CD4-positive, alpha-beta T cell (primary cell): ENCODE measurements at regions not wholly inside any gene's neighbourhood (a gene's known extent, or its start where the extent isn't known, plus 50 kb on each side); places are given as distances from the start of the nearest gene placed in this dataset.
"Not testable (repeated sequence)": the region's sequence is repeated elsewhere in the genome, so short reads cannot be mapped to it uniquely, and the experiment has no call there.

Source experiments
- ATAC-seq: fragments of 200-7000 bp; cut with Tn5 transposase; one replicate; pipeline ENCODE4 v1.10.0; 2022; ENCODE audit warnings: mild to moderate bottlenecking; ENCODE audit not compliant: poor library complexity
- CTCF ChIA-PET: fragments of 350-600 bp; sonication (Branson Sonifier 250); formaldehyde crosslinking; loops from one replicate; lab custom pipeline; 2021; ENCODE audit warnings: antibody characterized with exemption, inconsistent platforms; lab: Charles Lee
- POLR2A ChIA-PET: fragments of 350-600 bp; sonication (Branson Sonifier 250); formaldehyde crosslinking; loops from one replicate; lab custom pipeline; 2021; ENCODE audit warnings: antibody characterized with exemption, inconsistent platforms; lab: Charles Lee
- DNase-seq, 14 experiments: peaks; one replicate each; pipeline ENCODE4 v3.0.0-alpha.2; 2013 to 2020; ENCODE audit warnings: mixed read lengths in 2 of 14
- H3K27ac ChIP-seq, 2 donors: one replicate each; pipeline versions ENCODE4 v1.5.1 to v1.7.0; 2013; ENCODE audit warnings: low read length in 2 of 2, low read depth in 1 of 2, mild to moderate bottlenecking in 1 of 2
- H3K27me3 ChIP-seq, 2 experiments: 1 replicate in 1 of 2; 2 replicates in 1 of 2; pipeline versions ENCODE4 v1.6.1 to v1.7.0; 2013; ENCODE audit warnings: low read length in 2 of 2, control low read depth in 1 of 2, mild to moderate bottlenecking in 1 of 2, moderate library complexity in 1 of 2; ENCODE audit not compliant: insufficient read depth in 2 of 2, control insufficient read depth in 1 of 2
- H3K36me3 ChIP-seq: one replicate; pipeline ENCODE4 v1.6.1; 2013; ENCODE audit warnings: low read length, control low read depth; ENCODE audit not compliant: insufficient read depth
- H3K4me1 ChIP-seq: one replicate; pipeline ENCODE4 v1.6.1; 2013; ENCODE audit warnings: low read length, control low read depth; ENCODE audit not compliant: insufficient read depth
- H3K4me3 ChIP-seq: one replicate; pipeline ENCODE4 v1.5.1; 2013; ENCODE audit warnings: mild to moderate bottlenecking, low read length, moderate library complexity
- H3K9me3 ChIP-seq, 2 experiments: 1 replicate in 1 of 2; 2 replicates in 1 of 2; pipeline versions ENCODE4 v1.6.1 to v1.7.0; 2013; ENCODE audit warnings: low read length in 2 of 2, mild to moderate bottlenecking in 2 of 2, control low read depth in 1 of 2, moderate library complexity in 1 of 2; ENCODE audit not compliant: control insufficient read depth in 1 of 2, insufficient read depth in 1 of 2
- H3K27ac Mint-ChIP-seq: one replicate; pipeline ENCODE4 v1.8.0; 2020; ENCODE audit warnings: mixed read lengths
- H3K27me3 Mint-ChIP-seq: one replicate; pipeline ENCODE4 v1.8.0; 2021; ENCODE audit warnings: mixed read lengths
- H3K36me3 Mint-ChIP-seq: one replicate; pipeline ENCODE4 v1.8.0; 2021; ENCODE audit warnings: low read depth, mixed read lengths
- H3K4me1 Mint-ChIP-seq: one replicate; pipeline ENCODE4 v1.8.0; 2021; ENCODE audit warnings: low read depth, mixed read lengths
- H3K4me3 Mint-ChIP-seq: one replicate; pipeline ENCODE4 v1.8.0; 2020; ENCODE audit warnings: mild to moderate bottlenecking, mixed read lengths
- H3K9me3 Mint-ChIP-seq: one replicate; pipeline ENCODE4 v1.8.0; 2020; ENCODE audit warnings: mixed read lengths
- CTCF ChIP-seq: fragments of 200-600 bp; IDR thresholded peaks from one replicate; pipeline ENCODE4 v1.8.0; 2022; ENCODE audit warnings: antibody characterized with exemption, mild to moderate bottlenecking
- intact Hi-C, 2 experiments: fragments of 100-400 bp; cut with DNase I in 1 of 2; cut with micrococcal nuclease in 1 of 2; formaldehyde crosslinking; loops; one replicate each; pipeline versions ENCODE4 v1.15.1 to v1.9.0; 2023 to 2025; cut with DNase I, micrococcal nuclease

- Mint-ChIP-seq H3K4me1 (no peaks in the 10 kb centered on the region), H3K4me3 (no peak overlapping the region), H3K9me3 (peaks cover 8% of the 10 kb centered on the region), H3K36me3 (no peaks in the 10 kb centered on the region), H3K27ac (no peak overlapping the region), H3K27me3 (no peaks in the 10 kb centered on the region)
- peaks cover 0 to 12% of the 10 kb centered on the region in 2 experiments for H3K9me3 ChIP-seq
- POLR2A ChIA-PET = no interaction called here
- ATAC-seq (no peak), DNase-seq (no peak)
- no peaks in the 10 kb centered on the region for H3K36me3 ChIP-seq
- no peak for TF ChIP-seq CTCF
- H3K27me3 ChIP-seq = no peaks in the 10 kb centered on the region
- H3K4me1 ChIP-seq = no peaks in the 10 kb centered on the region
- H3K4me3 ChIP-seq = no peak overlapping the region
- CTCF ChIA-PET = no interaction called here
- intact Hi-C loops = no loop called here
- no peak overlapping the region for H3K27ac ChIP-seq
Measured at GRCh38 chr4:160745126-160745525, 1418.7 kb downstream of the FSTL5 start.

GRCh38 chr4:160746585-160746984 lies 1417.2 kb downstream of the FSTL5 start:
- ATAC-seq, H3K4me1 ChIP-seq, H3K4me1 Mint-ChIP-seq, H3K27ac Mint-ChIP-seq, intact Hi-C loops, H3K27me3 ChIP-seq, H3K36me3 Mint-ChIP-seq, POLR2A ChIA-PET, H3K27me3 Mint-ChIP-seq, H3K27ac ChIP-seq, DNase-seq, CTCF ChIA-PET, H3K36me3 ChIP-seq, H3K9me3 Mint-ChIP-seq, H3K4me3 Mint-ChIP-seq, H3K4me3 ChIP-seq: not testable (repeated sequence)
- H3K9me3 ChIP-seq = peaks cover 0 to 12% of the 10 kb centered on the region in 2 experiments

- DNase-seq = no peak
- no peaks in the 10 kb centered on the region for H3K4me1 Mint-ChIP-seq
- no peaks in the 10 kb centered on the region for H3K36me3 Mint-ChIP-seq
- H3K4me1 ChIP-seq = no peaks in the 10 kb centered on the region
- ATAC-seq = no peak
- CTCF ChIA-PET = no interaction called here
- no peak for TF ChIP-seq CTCF
- no peak overlapping the region for H3K4me3 Mint-ChIP-seq
- POLR2A ChIA-PET = no interaction called here
- H3K27ac ChIP-seq = no peak overlapping the region
- H3K36me3 ChIP-seq = no peaks in the 10 kb centered on the region
- H3K27me3 ChIP-seq = no peaks in the 10 kb centered on the region
- H3K4me3 ChIP-seq = no peak overlapping the region
- intact Hi-C loops = no loop called here
- H3K27me3 Mint-ChIP-seq = no peaks in the 10 kb centered on the region
- no peaks in the 10 kb centered on the region for H3K9me3 ChIP-seq
- H3K27ac Mint-ChIP-seq = no peak overlapping the region
- H3K9me3 Mint-ChIP-seq = peaks cover 4% of the 10 kb centered on the region
Measured at GRCh38 chr4:160772668-160773067, 1391.1 kb downstream of the FSTL5 start.

- ChIA-PET CTCF (no interaction called here), POLR2A (no interaction called here)
- H3K27me3 ChIP-seq = no peaks in the 10 kb centered on the region
- peaks cover 4 to 9% of the 10 kb centered on the region in 2 experiments for H3K9me3 ChIP-seq
- Mint-ChIP-seq H3K36me3 (no peaks in the 10 kb centered on the region), H3K4me1 (no peaks in the 10 kb centered on the region), H3K9me3 (peaks cover 27% of the 10 kb centered on the region), H3K27ac (no peak overlapping the region), H3K27me3 (no peaks in the 10 kb centered on the region), H3K4me3 (no peak overlapping the region)
- intact Hi-C loops = no loop called here
- no peak for DNase-seq
- H3K27ac ChIP-seq = no peak overlapping the region
- no peak for ATAC-seq
- no peaks in the 10 kb centered on the region for H3K4me1 ChIP-seq
- no peaks in the 10 kb centered on the region for H3K36me3 ChIP-seq
- H3K4me3 ChIP-seq = no peak overlapping the region
- no peak for TF ChIP-seq CTCF
Measured at GRCh38 chr4:160795216-160795615, 1368.6 kb downstream of the FSTL5 start.
